ENCODE measurements at regions not wholly inside any gene's neighbourhood (a gene's known extent, or its start where the extent isn't known, plus 50 kb on each side); places are given as distances from the start of the nearest gene placed in this dataset.

- no peak overlapping the region for H3K9ac ChIP-seq (ENCODE audit: low read length)
- no peaks in the 10 kb centered on the region for H3F3A ChIP-seq (ENCODE audit: insufficient read depth)
- no peak overlapping the region for H2AFZ ChIP-seq (ENCODE audit: low read depth, low read length, severe bottlenecking)
- no peak overlapping the region for H3K4me2 ChIP-seq (ENCODE audit: low read depth, low read length, poor library complexity, severe bottlenecking)
- H3K27me3 ChIP-seq (ENCODE audit: low read length) = no peaks in the 10 kb centered on the region
- H3K36me3 ChIP-seq (ENCODE audit: low read length) = no peaks in the 10 kb centered on the region
- no peak overlapping the region for H3K27ac ChIP-seq (ENCODE audit: low read depth, low read length)
- H3K9me2 ChIP-seq (replicated peaks; ENCODE audit: insufficient read depth, low read length) = no peaks in the 10 kb centered on the region
- H3K79me2 ChIP-seq (ENCODE audit: insufficient read depth, low read length) = no peaks in the 10 kb centered on the region
- no peak overlapping the region for H3K4me3 ChIP-seq (ENCODE audit: insufficient read depth, low read length, poor library complexity, severe bottlenecking)
- TF ChIP-seq CTCF (IDR thresholded peaks at IDR 0.05; ENCODE audit: insufficient read depth, low read length, poor library complexity, severe bottlenecking) (no peak), EZH2phosphoT487 (conservative IDR thresholded peaks at IDR 0.05; ENCODE audit: low read length) (no peak)
- no peaks in the 10 kb centered on the region for H4K20me1 ChIP-seq (ENCODE audit: low read depth, low read length)
- no peaks in the 10 kb centered on the region for H3K9me3 ChIP-seq (ENCODE audit: insufficient read depth, low read length)
These were observed 63.7 kb upstream of the HEPHL1 start for GRCh38 chr11:93957397-93957952.

GRCh38 chr11:93958991-93959390, 62.2 kb upstream of the HEPHL1 start:
- Histone ChIP-seq H3K9me3 (ENCODE audit: insufficient read depth, low read length) (no peaks in the 10 kb centered on the region), H3K4me2 (ENCODE audit: low read depth, low read length, poor library complexity, severe bottlenecking) (no peak overlapping the region), H3F3A (ENCODE audit: insufficient read depth) (no peaks in the 10 kb centered on the region), H3K4me3 (ENCODE audit: insufficient read depth, low read length, poor library complexity, severe bottlenecking) (no peak overlapping the region), H4K20me1 (ENCODE audit: low read depth, low read length) (no peaks in the 10 kb centered on the region), H2AFZ (ENCODE audit: low read depth, low read length, severe bottlenecking) (no peak overlapping the region), H3K27ac (ENCODE audit: low read depth, low read length) (no peak overlapping the region), H3K9me2 (replicated peaks; ENCODE audit: insufficient read depth, low read length) (no peaks in the 10 kb centered on the region), H3K79me2 (ENCODE audit: insufficient read depth, low read length) (no peaks in the 10 kb centered on the region), H3K27me3 (ENCODE audit: low read length) (no peaks in the 10 kb centered on the region), H3K9ac (ENCODE audit: low read length) (no peak overlapping the region), H3K36me3 (ENCODE audit: low read length) (no peaks in the 10 kb centered on the region)
- TF ChIP-seq EZH2phosphoT487 (conservative IDR thresholded peaks at IDR 0.05; ENCODE audit: low read length) = no peak
- TF ChIP-seq CTCF (IDR thresholded peaks at IDR 0.05; ENCODE audit: insufficient read depth, low read length, poor library complexity, severe bottlenecking) = no peak

- H3K27ac ChIP-seq (ENCODE audit: low read depth, low read length) = no peak overlapping the region
- no peaks in the 10 kb centered on the region for H3K27me3 ChIP-seq (ENCODE audit: low read length)
- H3K36me3 ChIP-seq (ENCODE audit: low read length) = no peaks in the 10 kb centered on the region
These were observed 61.5 kb upstream of the HEPHL1 start for GRCh38 chr11:93959663-93960062.

More at GRCh38 chr11:93959663-93960062, 61.5 kb upstream of the HEPHL1 start:
- Histone ChIP-seq H3K79me2 (ENCODE audit: insufficient read depth, low read length) (no peaks in the 10 kb centered on the region), H3F3A (ENCODE audit: insufficient read depth) (no peaks in the 10 kb centered on the region), H3K9me3 (ENCODE audit: insufficient read depth, low read length) (no peaks in the 10 kb centered on the region), H3K9ac (ENCODE audit: low read length) (no peak overlapping the region), H3K4me3 (ENCODE audit: insufficient read depth, low read length, poor library complexity, severe bottlenecking) (no peak overlapping the region), H2AFZ (ENCODE audit: low read depth, low read length, severe bottlenecking) (no peak overlapping the region), H3K9me2 (replicated peaks; ENCODE audit: insufficient read depth, low read length) (no peaks in the 10 kb centered on the region), H3K4me2 (ENCODE audit: low read depth, low read length, poor library complexity, severe bottlenecking) (no peak overlapping the region), H4K20me1 (ENCODE audit: low read depth, low read length) (no peaks in the 10 kb centered on the region)
- no peak for TF ChIP-seq EZH2phosphoT487 (conservative IDR thresholded peaks at IDR 0.05; ENCODE audit: low read length)
- no peak for TF ChIP-seq CTCF (IDR thresholded peaks at IDR 0.05; ENCODE audit: insufficient read depth, low read length, poor library complexity, severe bottlenecking)
